HG02885 (cell line): ENCODE measurements at regions not wholly inside any gene's neighbourhood (a gene's known extent, or its start where the extent isn't known, plus 50 kb on each side); places are given as distances from the start of the nearest gene placed in this dataset.
"Not testable (repeated sequence)": the region's sequence is repeated elsewhere in the genome, so short reads cannot be mapped to it uniquely, and the experiment has no call there.

Experiments used
- ATAC-seq: cut with Tn5 transposase; IDR thresholded peaks from one replicate; pipeline ENCODE4 v1.9.1; 2021; ENCODE audit warnings: mild to moderate bottlenecking; ENCODE audit not compliant: unreplicated experiment, poor library complexity

- ATAC-seq = no peak
Observed at GRCh38 chr2:124967325-124967724, 942.2 kb downstream of the CNTNAP5 start.

- ATAC-seq = no peak
Observed at GRCh38 chr2:124970030-124970429, 944.9 kb downstream of the CNTNAP5 start.

- ATAC-seq = no peak
Observed at GRCh38 chr2:124973396-124973795, 948.3 kb downstream of the CNTNAP5 start.

GRCh38 chr2:124975224-124975623 is 950.1 kb downstream of the CNTNAP5 start:
- no peak for ATAC-seq

GRCh38 chr2:124975648-124976047 is 950.6 kb downstream of the CNTNAP5 start:
- ATAC-seq = no peak

GRCh38 chr2:124978597-124978996 is 953.5 kb downstream of the CNTNAP5 start:
- ATAC-seq = no peak

GRCh38 chr2:124983595-124983994 is 958.5 kb downstream of the CNTNAP5 start:
- ATAC-seq = no peak

- no peak for ATAC-seq
Observed at GRCh38 chr2:124985270-124985669, 960.2 kb downstream of the CNTNAP5 start.

GRCh38 chr2:124986136-124986535 is 961.0 kb downstream of the CNTNAP5 start:
- ATAC-seq = no peak

- not testable (repeated sequence) for ATAC-seq
Observed at GRCh38 chr2:124986870-124987269, 961.8 kb downstream of the CNTNAP5 start.

- not testable (repeated sequence) for ATAC-seq
Observed at GRCh38 chr2:124987436-124987835, 962.3 kb downstream of the CNTNAP5 start.

- ATAC-seq = no peak
Observed at GRCh38 chr2:124988111-124988510, 963.0 kb downstream of the CNTNAP5 start.

- ATAC-seq = no peak
Observed at GRCh38 chr2:124988794-124989193, 963.7 kb downstream of the CNTNAP5 start.

- no peak for ATAC-seq
Observed at GRCh38 chr2:124993809-124994208, 968.7 kb downstream of the CNTNAP5 start.

- ATAC-seq = no peak
Observed at GRCh38 chr2:124995185-124995912, 970.3 kb downstream of the CNTNAP5 start.

GRCh38 chr2:124996406-124996805 is 971.3 kb downstream of the CNTNAP5 start:
- ATAC-seq = no peak

GRCh38 chr2:124999906-125000305 is 974.8 kb downstream of the CNTNAP5 start:
- no peak for ATAC-seq

- no peak for ATAC-seq
Observed at GRCh38 chr2:125004106-125004800, 979.2 kb downstream of the CNTNAP5 start.

- no peak for ATAC-seq
Observed at GRCh38 chr2:125006676-125007075, 981.6 kb downstream of the CNTNAP5 start.

- ATAC-seq = not testable (repeated sequence)
Observed at GRCh38 chr2:125028721-125029120, 1003.6 kb downstream of the CNTNAP5 start.

- ATAC-seq = no peak
Observed at GRCh38 chr2:125033871-125034270, 1008.8 kb downstream of the CNTNAP5 start.

GRCh38 chr2:125037135-125037653 is 1012.1 kb downstream of the CNTNAP5 start:
- no peak for ATAC-seq
